ENCODE measurements at regions not wholly inside any gene's neighbourhood (a gene's known extent, or its start where the extent isn't known, plus 50 kb on each side); places are given as distances from the start of the nearest gene placed in this dataset.
A peak's percentile ranks its signal among the peaks of the same experiment; 100 is the strongest.
"Not testable (repeated sequence)": the region's sequence is repeated elsewhere in the genome, so short reads cannot be mapped to it uniquely, and the experiment has no call there.

GRCh38 chr1:38746941-38747600 lies 112.5 kb downstream of the RRAGC start:
- no peak for DNase-seq

- no peak for DNase-seq
These were observed 113.1 kb downstream of the RRAGC start for GRCh38 chr1:38746402-38746935.

GRCh38 chr1:38745476-38746401 lies 113.8 kb downstream of the RRAGC start:
- no peak for DNase-seq

GRCh38 chr1:38744452-38745350 lies 114.9 kb downstream of the RRAGC start:
- no peak for DNase-seq

GRCh38 chr1:38743184-38743583 lies 116.4 kb downstream of the RRAGC start:
- DNase-seq: no peak

GRCh38 chr1:38741341-38741740 lies 118.2 kb downstream of the RRAGC start:
- DNase-seq: no peak

GRCh38 chr1:38740487-38740886 lies 119.1 kb downstream of the RRAGC start:
- DNase-seq: no peak

GRCh38 chr1:38738207-38738606 lies 121.4 kb downstream of the RRAGC start:
- DNase-seq: no peak

- DNase-seq: no peak
These were observed 123.2 kb downstream of the RRAGC start for GRCh38 chr1:38736399-38736798.

GRCh38 chr1:38735651-38736161 lies 123.9 kb downstream of the RRAGC start:
- no peak for DNase-seq

- DNase-seq: no peak
These were observed 125.8 kb downstream of the RRAGC start for GRCh38 chr1:38733761-38734160.

- no peak for DNase-seq
These were observed 128.8 kb downstream of the RRAGC start for GRCh38 chr1:38730511-38731397.

GRCh38 chr1:38728585-38728908 lies 131.0 kb downstream of the RRAGC start:
- DNase-seq: no peak

- no peak for DNase-seq
These were observed 131.6 kb downstream of the RRAGC start for GRCh38 chr1:38727684-38728584.

GRCh38 chr1:38725321-38725961 lies 134.1 kb downstream of the RRAGC start:
- not testable (repeated sequence) for DNase-seq

GRCh38 chr1:38724160-38725131 lies 135.1 kb downstream of the RRAGC start:
- DNase-seq: peak; percentile 48 to 82

- no peak for DNase-seq
These were observed 137.8 kb downstream of the RRAGC start for GRCh38 chr1:38721816-38722215.

- DNase-seq: no peak
These were observed 139.7 kb downstream of the RRAGC start for GRCh38 chr1:38719880-38720279.

- no peak for DNase-seq
These were observed 141.5 kb downstream of the RRAGC start for GRCh38 chr1:38718031-38718430.
